Heart left ventricle (tissue), 13 donors: ENCODE measurements at regions not wholly inside any gene's neighbourhood (a gene's known extent, or its start where the extent isn't known, plus 50 kb on each side); places are given as distances from the start of the nearest gene placed in this dataset.

Experiments
- CTCF ChIP-seq, 12 donors: fragments of 200-600 bp; sonication (generic) in 4 of 12; IDR thresholded peaks; one replicate each; pipeline versions ENCODE4 v1.5.0 to v1.8.0; 2018 to 2022; ENCODE audit warnings: antibody characterized with exemption in 12 of 12, mild to moderate bottlenecking in 5 of 12
- POLR2A ChIP-seq, 2 donors: fragments of 450-650 bp; IDR thresholded peaks; one replicate each; pipeline ENCODE4 v1.6.1; 2017; ENCODE audit warnings: antibody characterized with exemption in 2 of 2, mild to moderate bottlenecking in 2 of 2, moderate library complexity in 2 of 2
- donor health status: ischemic (EF 13 %, LVEDD 7.1; RV severe dilation, severe dysfunction).
- donor health status: DM: no; HTN: yes; CAD: no.
- donor health status: DM: no; HTN: no; CAD: no.
- donor health status: ischemic (EF 25% LVEDD 6.9; RV normal size, moderate dysfunction).
- donor health status: ischemic (EF 25% LVEDD 5.7; RV mildly dilated, moderate dysfunction).
- donor health status: ischemic (EF 35%, LVEDD 5.7; RV mildly dilated, moderate dysfunction).
- donor health status: nonischemic (EF 11% LVEDD 7.7; RV severe dilation, severe dysfunction).
- donor health status: DM: yes; HTN: yes; CAD: no.
- donor health status: PGD.
- donor health status: ischemic (EF 29% LVEDD 5.4; RV normal size, mild dysfunction).
- donor health status: nonischemic (EF 23%, LVEDD 6.1; RV moderate dilation, normal function).

- TF ChIP-seq POLR2A (IDR thresholded peaks at IDR 0.05) (no peak), CTCF (IDR thresholded peaks at IDR 0.05) (no peak)
These were observed 92.8 kb upstream of the PMFBP1 start for GRCh38 chr16:72264771-72265170.
